HepG2 (cell line): ENCODE measurements at regions not wholly inside any gene's neighbourhood (a gene's known extent, or its start where the extent isn't known, plus 50 kb on each side); places are given as distances from the start of the nearest gene placed in this dataset.

ENCODE experiments used
- ATAC-seq: fragments of 200-7000 bp; cut with Tn5 transposase; 3 replicates; pipeline ENCODE4 v1.9.1; 2020; ENCODE audit warnings: mild to moderate bottlenecking, moderate library complexity
- BruUV-seq: library from RNA; stranded (reverse); fragments of 400-500 nt; replicated peaks from 2 replicates; lab custom pipeline; 2021; lab: Mats Ljungman, UMichigan
- CTCF ChIA-PET: fragments of 300-600 bp; formaldehyde crosslinking; extraction: SDS; loops from one replicate; lab custom pipeline; 2021; ENCODE audit warnings: low total read pairs, inconsistent platforms, low intra/inter-chr PET ratio; lab: Yijun Ruan, JAX
- POLR2A ChIA-PET: fragments of 350-600 bp; sonication (Branson Sonifier 250); formaldehyde crosslinking; loops from one replicate; lab custom pipeline; 2020; ENCODE audit warnings: antibody characterized with exemption, inconsistent platforms; lab: Yijun Ruan, JAX
- DNase-seq: peaks from one replicate; pipeline ENCODE4 v3.0.0-alpha.2; 2015; ENCODE audit warnings: low spot score
- FAIRE-seq: peaks from 3 replicates; lab custom pipeline; 2011; peaks lifted over from hg19 to GRCh38; lab: Jason Lieb, UNC
- H2AFZ ChIP-seq: one replicate; pipeline ENCODE4 v1.6.1; 2011; ENCODE audit warnings: low read length, inconsistent platforms
- H3K27ac ChIP-seq: fragments of 300-600 bp; 3 replicates; pipeline ENCODE4 v1.8.0; 2011; ENCODE audit warnings: mixed run types, mild to moderate bottlenecking, mixed read lengths, low read length, inconsistent platforms; ENCODE audit not compliant: insufficient read depth; ENCODE audit errors: extremely low read length
- H3K27me3 ChIP-seq, 2 experiments: fragments of 200-600 bp in 1 of 2; 2 replicates in 1 of 2; 3 replicates in 1 of 2; pipeline versions ENCODE4 v1.6.0 to v1.8.0; 2011; ENCODE audit warnings: low read length in 2 of 2, mild to moderate bottlenecking in 2 of 2, moderate library complexity in 2 of 2, inconsistent platforms in 1 of 2; ENCODE audit not compliant: insufficient read depth in 2 of 2, control insufficient read depth in 1 of 2
- H3K36me3 ChIP-seq, 2 experiments: fragments of 200-600 bp in 1 of 2; replicated peaks in 1 of 2; 2 replicates in 1 of 2; 3 replicates in 1 of 2; pipeline versions ENCODE4 v1.5.1 to v1.8.0; 2011; ENCODE audit warnings: low read length in 2 of 2, inconsistent platforms in 1 of 2; ENCODE audit not compliant: insufficient read depth in 2 of 2, control insufficient read depth in 1 of 2
- H3K4me1 ChIP-seq: 2 replicates; pipeline ENCODE4 v1.5.1; 2012; ENCODE audit warnings: low read length, inconsistent platforms; ENCODE audit not compliant: insufficient read depth
- H3K4me2 ChIP-seq: 2 replicates; pipeline ENCODE4 v1.6.0; 2011; ENCODE audit warnings: low read depth, low read length, inconsistent platforms
- H3K4me3 ChIP-seq, 3 experiments: fragments of 200-600 bp in 1 of 3; sonication (generic), shearing (Covaris generic) in 1 of 3; replicated peaks in 1 of 3; 2 replicates each; pipeline ENCODE4 v1.5.1; 2011 to 2016; ENCODE audit warnings: low read length in 3 of 3, inconsistent platforms in 2 of 3, low read depth in 2 of 3, mild to moderate bottlenecking in 2 of 3, control low read depth in 1 of 3, mixed read lengths in 1 of 3; ENCODE audit not compliant: insufficient read depth in 1 of 3
- H3K79me2 ChIP-seq: one replicate; pipeline ENCODE4 v1.6.1; 2011; ENCODE audit warnings: low read length, inconsistent platforms; ENCODE audit not compliant: insufficient read depth
- H3K9ac ChIP-seq: 2 replicates; pipeline ENCODE4 v1.6.0; 2011; ENCODE audit warnings: mild to moderate bottlenecking, low read depth, low read length, inconsistent platforms; ENCODE audit not compliant: insufficient read depth
- H3K9me3 ChIP-seq: 2 replicates; pipeline ENCODE4 v1.5.1; 2012; ENCODE audit warnings: mild to moderate bottlenecking, low read length
- H4K20me1 ChIP-seq: 2 replicates; pipeline ENCODE4 v1.6.0; 2011; ENCODE audit warnings: inconsistent platforms, mild to moderate bottlenecking, low read length, moderate library complexity; ENCODE audit not compliant: insufficient read depth
- ARID3A ChIP-seq: IDR thresholded peaks from 2 replicates; pipeline ENCODE4 v1.6.1; 2012; ENCODE audit warnings: low read depth, low read length, improper control_type of control experiment
- ASH2L ChIP-seq: fragments of 300-600, 200-600 bp; sonication (generic); IDR thresholded peaks from 2 replicates; pipeline ENCODE4 v1.7.0; 2017; ENCODE audit warnings: low read depth, mild to moderate bottlenecking, moderate library complexity, mixed read lengths, low read length; ENCODE audit not compliant: insufficient read length
- CHD2 ChIP-seq: IDR thresholded peaks from 2 replicates; pipeline ENCODE4 v1.6.1; 2011; ENCODE audit warnings: low read depth, low read length, improper control_type of control experiment
- JARID2 ChIP-seq: sonication (generic); formaldehyde crosslinking; IDR thresholded peaks from 2 replicates; pipeline ENCODE4 v1.8.1; 2023; ENCODE audit warnings: missing genetic modification reagents, inconsistent platforms; ENCODE audit not compliant: insufficient replicate concordance
- KDM2A ChIP-seq: sonication (generic); formaldehyde crosslinking; IDR thresholded peaks from 2 replicates; pipeline ENCODE4 v1.4.0; 2020; ENCODE audit warnings: low read depth, missing genetic modification reagents, borderline replicate concordance
- PHF21A ChIP-seq: sonication (generic); formaldehyde crosslinking; IDR thresholded peaks from 2 replicates; pipeline ENCODE4 v1.5.0; 2020; ENCODE audit warnings: mild to moderate bottlenecking, missing genetic modification reagents
- YEATS4 ChIP-seq: sonication (generic); formaldehyde crosslinking; IDR thresholded peaks from 2 replicates; pipeline ENCODE4 v1.4.0; 2020; ENCODE audit warnings: missing genetic modification reagents, borderline replicate concordance
- YY1 ChIP-seq: IDR thresholded peaks from 2 replicates; pipeline ENCODE4 v1.6.1; 2011; ENCODE audit warnings: low read length, low read depth, moderate library complexity, mild to moderate bottlenecking; ENCODE audit not compliant: insufficient read depth, insufficient replicate concordance
- ZNF142 ChIP-seq: sonication (generic); formaldehyde crosslinking; IDR thresholded peaks from 2 replicates; pipeline ENCODE4 v1.4.0; 2020; ENCODE audit warnings: missing genetic modification reagents
- ZUFSP ChIP-seq: sonication (generic); formaldehyde crosslinking; IDR thresholded peaks from 2 replicates; pipeline ENCODE4 v1.9.0; 2021; ENCODE audit warnings: missing genetic modification reagents, mild to moderate bottlenecking, borderline replicate concordance
- WGBS: methylation state at CpG from one replicate; pipeline ENCODE4 v1.1.6; 2017; ENCODE audit warnings: low lambda C conversion rate; 5-methylcytosine and 5-hydroxymethylcytosine counted together
- in situ Hi-C: cut with HindIII; loops from 2 replicates; pipeline ENCODE4 v1.10.0; 2017; ENCODE audit warnings: low pct_unique_long_range_greater_than_20kb; ENCODE audit not compliant: extremely low pct_ligation_motif_present
- intact Hi-C: fragments of 100-400 bp; cut with micrococcal nuclease; formaldehyde crosslinking; loops from one replicate; pipeline ENCODE4 v1.10.0; 2022; ENCODE audit not compliant: unreplicated experiment

- DNase-seq (no peak), ATAC-seq (no peak)
- POLR2A ChIA-PET: no interaction called here
Observed at GRCh38 chr2:34345030-34345429, 745.9 kb upstream of the FAM98A start.

More at GRCh38 chr2:34345030-34345429, 745.9 kb upstream of the FAM98A start:
- Histone ChIP-seq H3K27ac (no peak overlapping the region), H2AFZ (no peak overlapping the region), H4K20me1 (no peaks in the 10 kb centered on the region), H3K9me3 (no peaks in the 10 kb centered on the region), H3K27me3 (no peaks in the 10 kb centered on the region), H3K4me3 (no peak overlapping the region), H3K4me2 (no peak overlapping the region), H3K79me2 (no peaks in the 10 kb centered on the region), H3K36me3 (no peaks in the 10 kb centered on the region), H3K4me1 (no peaks in the 10 kb centered on the region), H3K9ac (no peak overlapping the region)
- intact Hi-C loops: no loop called here
- TF ChIP-seq ARID3A (no peak), ASH2L (no peak), YY1 (no peak), JARID2 (CRISPR knock-in tag) (no peak), KDM2A (no peak), YEATS4 (no peak), ZNF142 (CRISPR knock-in tag) (no peak), PHF21A (CRISPR knock-in tag) (no peak), ZUFSP (CRISPR knock-in tag) (no peak), CHD2 (no peak)
- CTCF ChIA-PET: no interaction called here
- in situ Hi-C loops: no loop called here
- no peak for FAIRE-seq
- WGBS: 3% methylated on average over 2 of the region's 2 CpGs
- no TSS peak for BruUV-seq
